IPS-18c (cell line): ENCODE measurements at regions not wholly inside any gene's neighbourhood (a gene's known extent, or its start where the extent isn't known, plus 50 kb on each side); places are given as distances from the start of the nearest gene placed in this dataset.

Experiments
- H3K4me3 ChIP-seq: 2 replicates; pipeline ENCODE4 v1.7.0; 2013; ENCODE audit warnings: low read depth, mild to moderate bottlenecking, low read length, moderate library complexity; ENCODE audit not compliant: insufficient read depth
- H3K9me3 ChIP-seq: one replicate; pipeline ENCODE4 v1.6.1; 2013; ENCODE audit warnings: mild to moderate bottlenecking, low read length, moderate library complexity; ENCODE audit not compliant: control insufficient read depth, insufficient read depth

DNA sequence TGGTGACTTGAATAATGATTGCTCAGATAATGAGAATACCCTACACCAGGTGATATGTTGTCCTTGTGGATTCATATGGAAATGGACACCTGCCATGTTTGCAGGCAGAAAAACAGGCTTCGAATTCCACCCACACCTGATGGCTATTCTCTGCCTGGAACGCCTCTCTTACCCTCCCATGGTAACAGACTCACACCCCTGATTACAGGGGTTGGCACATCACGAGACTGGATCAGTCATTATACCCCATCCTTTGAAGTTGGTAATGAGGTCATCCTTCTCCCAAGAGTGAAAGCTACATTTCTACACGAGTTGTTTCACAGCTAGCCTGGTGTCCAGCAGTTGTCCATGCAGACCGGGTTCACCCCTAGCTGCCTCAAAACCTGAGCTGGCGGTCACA lies 71.4 kb upstream of the MBOAT2 start:
- Histone ChIP-seq H3K4me3 (no peak overlapping the region), H3K9me3 (peaks cover 2% of the 10 kb centered on the region)

DNA sequence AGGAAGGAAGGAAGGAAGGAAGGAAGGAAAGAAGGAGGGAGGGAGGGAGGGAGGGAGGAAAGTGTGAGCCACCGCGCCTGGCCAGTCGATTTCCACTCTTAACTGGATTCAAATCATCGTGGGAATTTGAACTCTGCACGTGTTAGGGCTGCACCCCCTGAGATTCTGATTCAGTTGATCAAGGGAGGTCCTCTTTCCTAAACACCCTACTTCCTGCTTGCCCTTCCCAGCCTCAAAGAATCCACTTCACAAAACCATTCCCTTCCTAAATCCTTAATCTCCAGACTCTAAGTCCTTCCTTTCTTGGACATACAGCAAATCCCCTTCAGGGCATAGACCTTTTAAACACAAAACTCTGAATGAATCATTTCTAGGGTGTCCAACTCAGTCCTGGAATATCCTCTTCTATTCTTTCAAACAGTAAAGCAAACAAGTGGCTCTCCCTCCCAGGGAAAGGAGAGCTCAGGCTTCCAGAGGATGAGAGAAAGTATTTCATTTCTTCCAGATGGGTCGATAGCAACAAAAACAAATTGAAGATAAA lies 68.2 kb upstream of the MBOAT2 start:
- H3K4me3 ChIP-seq = no peak overlapping the region
- H3K9me3 ChIP-seq = peaks cover 2% of the 10 kb centered on the region

DNA sequence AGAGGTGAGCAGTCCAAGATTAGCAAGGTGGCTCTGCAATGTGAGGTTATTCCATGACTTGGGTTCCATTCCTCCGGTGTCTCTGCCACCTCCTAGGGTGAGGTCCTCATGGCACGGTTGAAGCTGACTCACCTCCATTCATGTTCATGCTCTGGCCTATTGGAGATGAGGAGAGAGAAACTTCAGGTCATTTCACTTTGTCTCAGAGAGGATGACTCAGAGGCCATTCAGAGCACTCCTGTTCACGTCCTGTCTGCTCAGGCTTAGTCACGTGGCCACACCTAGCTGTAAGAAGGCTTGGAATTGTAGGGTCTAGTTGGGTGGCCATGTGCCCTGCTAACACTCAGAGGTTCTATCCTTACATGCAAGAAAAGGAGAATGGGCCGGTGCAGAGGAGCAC lies 67.5 kb upstream of the MBOAT2 start:
- H3K4me3 ChIP-seq = no peak overlapping the region
- H3K9me3 ChIP-seq = peaks cover 2% of the 10 kb centered on the region

DNA sequence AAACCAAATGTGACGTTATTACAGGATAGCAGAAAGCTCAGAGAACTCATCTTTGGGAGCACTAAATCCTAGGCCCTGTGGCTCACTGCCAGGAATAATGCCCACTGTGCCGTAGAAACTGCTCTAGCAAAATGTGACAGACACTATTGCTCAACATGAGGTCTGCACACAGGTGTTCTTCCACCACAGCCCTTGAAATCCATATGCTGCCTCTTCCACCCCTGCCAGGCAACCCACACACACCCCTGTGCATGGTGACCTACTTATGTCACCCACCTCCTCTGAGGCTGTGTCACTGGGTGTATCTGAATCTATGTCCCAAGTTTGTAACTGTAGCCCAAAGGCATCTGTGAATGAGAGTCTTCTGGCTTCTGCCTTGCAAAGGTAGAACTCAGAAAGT lies 66.1 kb upstream of the MBOAT2 start:
- Histone ChIP-seq H3K9me3 (peaks cover 2% of the 10 kb centered on the region), H3K4me3 (no peak overlapping the region)

DNA sequence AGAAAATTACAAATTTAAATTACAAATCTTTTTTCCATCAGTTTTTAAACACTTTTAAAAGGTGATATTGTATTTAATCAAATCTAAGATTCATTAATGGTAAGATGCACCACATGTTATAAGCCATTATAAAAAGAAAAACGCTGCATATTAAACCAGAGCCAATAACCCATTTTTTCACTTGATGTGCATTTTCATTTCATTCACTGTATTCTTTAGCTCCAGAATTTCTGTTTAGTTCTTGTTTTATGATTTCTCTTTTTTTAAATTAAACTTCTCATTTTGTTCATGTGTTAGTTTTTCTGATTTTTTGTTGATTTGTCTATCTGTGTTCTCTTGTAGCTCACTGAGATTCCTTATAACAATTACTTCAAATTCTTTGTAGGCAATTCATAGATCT lies 62.4 kb upstream of the MBOAT2 start:
- Histone ChIP-seq H3K4me3 (no peak overlapping the region), H3K9me3 (no peaks in the 10 kb centered on the region)

DNA sequence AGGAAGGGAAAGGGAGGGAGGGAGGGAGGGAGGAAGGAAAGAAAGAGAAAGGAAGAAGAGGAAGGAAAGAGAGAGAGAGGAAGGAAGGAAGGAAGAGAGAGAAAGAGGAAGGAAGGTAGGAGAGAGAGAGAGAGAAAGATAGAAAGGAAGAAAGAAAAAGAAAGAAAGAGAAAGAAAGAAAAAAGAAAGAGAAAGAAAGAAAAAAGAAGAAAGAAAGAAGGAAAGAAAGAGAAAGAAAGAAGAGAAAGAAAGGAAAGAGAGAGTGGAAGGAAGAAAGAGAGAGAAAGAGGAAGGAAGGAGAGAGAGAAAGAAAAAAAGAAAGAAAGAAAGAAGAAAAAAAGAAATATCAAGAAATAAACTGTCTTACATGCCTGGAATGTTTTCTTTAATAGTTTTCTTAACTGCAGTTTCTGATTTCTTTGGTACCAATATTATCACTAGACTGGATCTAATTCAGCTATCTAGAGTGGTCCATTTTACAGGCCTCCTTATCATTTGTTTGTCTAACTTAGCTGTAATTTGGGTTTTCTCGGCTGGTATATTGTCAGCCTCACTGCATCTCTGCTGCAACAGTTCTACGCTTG lies 59.6 kb upstream of the MBOAT2 start:
- Histone ChIP-seq H3K9me3 (no peaks in the 10 kb centered on the region), H3K4me3 (no peak overlapping the region)

DNA sequence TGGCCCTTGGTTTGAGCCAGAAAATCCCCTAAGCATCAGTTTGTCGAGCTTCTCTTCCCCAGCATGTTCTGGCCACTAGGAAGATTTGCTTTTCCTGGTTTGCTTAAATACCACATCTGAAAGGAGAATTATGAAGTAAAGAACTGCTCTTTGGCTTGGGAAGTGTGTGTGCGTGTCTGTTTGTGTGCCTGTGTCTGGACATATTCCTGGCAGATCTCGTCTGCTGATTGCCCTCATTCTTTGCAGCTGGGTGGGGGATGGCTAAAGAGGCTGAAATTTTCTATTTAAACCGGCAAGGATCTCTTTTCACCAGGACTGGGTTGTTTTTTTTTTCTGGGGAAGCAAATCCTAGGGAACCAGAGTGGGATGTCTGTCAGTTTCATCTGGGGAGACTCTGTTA lies 57.3 kb upstream of the MBOAT2 start:
- H3K9me3 ChIP-seq = no peaks in the 10 kb centered on the region
- no peak overlapping the region for H3K4me3 ChIP-seq

DNA sequence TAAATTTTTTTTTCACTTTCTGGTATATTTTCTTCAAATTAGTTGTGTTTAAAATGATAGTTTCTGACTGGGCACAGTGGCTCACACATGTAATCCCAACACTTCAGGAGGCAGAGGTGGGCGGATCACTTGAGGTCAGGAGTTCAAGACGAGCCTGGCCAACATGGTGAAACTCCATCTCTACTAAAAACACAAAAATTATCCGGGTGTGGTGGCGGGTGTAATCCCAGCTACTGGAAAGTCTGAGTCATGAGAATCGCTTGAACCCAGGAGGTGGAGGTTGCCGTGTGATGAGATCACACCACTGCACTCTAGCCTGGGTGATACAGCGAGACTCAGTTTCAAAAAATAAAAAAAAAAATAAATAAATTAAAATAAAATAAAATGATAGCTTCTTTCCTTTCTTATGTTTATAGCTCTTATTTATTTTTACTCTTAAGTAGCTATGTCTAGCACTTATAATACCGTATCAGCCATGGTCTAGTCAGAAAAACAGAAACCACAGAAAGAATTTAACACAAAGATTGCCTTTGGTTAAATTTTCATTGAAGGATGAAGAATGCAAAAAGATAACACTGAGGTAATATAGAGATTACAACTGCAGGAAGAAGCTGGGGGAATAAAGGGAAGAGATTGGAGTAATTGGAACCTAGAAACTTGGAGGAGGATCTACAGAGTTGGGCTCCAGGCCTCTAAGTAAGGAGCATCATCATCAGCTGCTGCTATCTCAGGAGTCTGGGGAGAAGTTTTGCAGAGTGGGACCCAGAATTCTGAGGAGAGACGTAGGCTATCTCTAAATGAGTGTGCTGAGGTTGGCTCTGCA lies 54.7 kb upstream of the MBOAT2 start:
- Histone ChIP-seq H3K4me3 (no peak overlapping the region), H3K9me3 (no peaks in the 10 kb centered on the region)

DNA sequence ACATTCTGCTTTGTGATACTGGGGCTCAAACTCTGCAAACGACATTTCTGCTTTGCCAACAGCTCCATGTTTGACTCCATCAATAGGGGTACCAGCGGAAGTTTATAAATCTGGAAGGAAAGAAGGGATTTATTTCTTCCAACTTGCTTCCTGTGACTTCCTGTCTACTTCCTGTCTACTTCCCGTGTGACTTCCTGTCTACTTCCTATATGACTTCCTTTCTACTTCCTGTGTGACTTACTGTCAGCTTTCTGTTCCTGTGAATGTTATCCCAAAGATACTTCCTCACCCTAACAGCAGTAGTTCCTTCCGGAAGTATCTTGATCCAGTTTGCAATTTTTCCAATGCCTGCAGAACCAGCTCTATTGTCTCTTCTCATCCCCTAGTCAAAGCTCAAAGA lies 52.0 kb upstream of the MBOAT2 start:
- no peaks in the 10 kb centered on the region for H3K9me3 ChIP-seq

DNA sequence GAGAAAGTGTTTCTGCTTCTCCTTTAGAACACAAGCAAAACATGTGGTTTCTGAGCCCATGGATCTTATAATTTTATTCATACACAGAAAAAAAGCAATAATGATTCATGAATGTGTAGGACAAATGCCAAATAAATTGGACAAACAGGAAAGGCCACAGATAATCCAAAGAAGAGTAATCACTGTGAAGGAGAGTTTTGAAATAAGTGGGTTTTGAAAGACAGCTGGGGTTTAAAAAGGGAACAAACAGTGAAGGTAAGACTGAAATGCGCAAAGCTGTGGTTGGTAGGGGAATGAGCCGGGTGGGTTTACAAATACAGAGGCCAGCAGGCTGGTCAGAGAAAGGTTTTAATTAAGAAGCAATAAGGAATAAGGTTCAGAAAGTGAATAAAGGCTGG lies 50.0 kb upstream of the MBOAT2 start:
- no peak overlapping the region for H3K4me3 ChIP-seq
- no peaks in the 10 kb centered on the region for H3K9me3 ChIP-seq

More for the DNA sequence above, 52.0 kb upstream of the MBOAT2 start:
- no peak overlapping the region for H3K4me3 ChIP-seq
